ENCODE measurements at regions not wholly inside any gene's neighbourhood (a gene's known extent, or its start where the extent isn't known, plus 50 kb on each side); places are given as distances from the start of the nearest gene placed in this dataset.

GRCh38 chr9:2560180-2560579 is 61.4 kb upstream of the VLDLR start:
- TF ChIP-seq CTCF (IDR thresholded peaks at IDR 0.05) (no peak), POLR2A (IDR thresholded peaks at IDR 0.05) (no peak), POLR2AphosphoS5 (IDR thresholded peaks at IDR 0.05) (no peak)

All from transverse colon (tissue), 4 donors.